HepG2 (cell line): ENCODE measurements at regions not wholly inside any gene's neighbourhood (a gene's known extent, or its start where the extent isn't known, plus 50 kb on each side); places are given as distances from the start of the nearest gene placed in this dataset.

Experiments
- ATAC-seq: fragments of 200-7000 bp; cut with Tn5 transposase; 3 replicates; pipeline ENCODE4 v1.9.1; 2020; ENCODE audit warnings: mild to moderate bottlenecking, moderate library complexity
- BruUV-seq: library from RNA; stranded (reverse); fragments of 400-500 nt; replicated peaks from 2 replicates; lab custom pipeline; 2021; lab: Mats Ljungman, UMichigan
- CTCF ChIA-PET: fragments of 300-600 bp; formaldehyde crosslinking; extraction: SDS; loops from one replicate; lab custom pipeline; 2021; ENCODE audit warnings: low total read pairs, inconsistent platforms, low intra/inter-chr PET ratio; lab: Yijun Ruan, JAX
- POLR2A ChIA-PET: fragments of 350-600 bp; sonication (Branson Sonifier 250); formaldehyde crosslinking; loops from one replicate; lab custom pipeline; 2020; ENCODE audit warnings: antibody characterized with exemption, inconsistent platforms; lab: Yijun Ruan, JAX
- DNase-seq: peaks from one replicate; pipeline ENCODE4 v3.0.0-alpha.2; 2015; ENCODE audit warnings: low spot score
- FAIRE-seq: peaks from 3 replicates; lab custom pipeline; 2011; peaks lifted over from hg19 to GRCh38; lab: Jason Lieb, UNC
- H2AFZ ChIP-seq: one replicate; pipeline ENCODE4 v1.6.1; 2011; ENCODE audit warnings: low read length, inconsistent platforms
- H3K27ac ChIP-seq: fragments of 300-600 bp; 3 replicates; pipeline ENCODE4 v1.8.0; 2011; ENCODE audit warnings: mixed run types, mild to moderate bottlenecking, mixed read lengths, low read length, inconsistent platforms; ENCODE audit not compliant: insufficient read depth; ENCODE audit errors: extremely low read length
- H3K27me3 ChIP-seq, 2 experiments: fragments of 200-600 bp in 1 of 2; 2 replicates in 1 of 2; 3 replicates in 1 of 2; pipeline versions ENCODE4 v1.6.0 to v1.8.0; 2011; ENCODE audit warnings: low read length in 2 of 2, mild to moderate bottlenecking in 2 of 2, moderate library complexity in 2 of 2, inconsistent platforms in 1 of 2; ENCODE audit not compliant: insufficient read depth in 2 of 2, control insufficient read depth in 1 of 2
- H3K36me3 ChIP-seq, 2 experiments: fragments of 200-600 bp in 1 of 2; replicated peaks in 1 of 2; 2 replicates in 1 of 2; 3 replicates in 1 of 2; pipeline versions ENCODE4 v1.5.1 to v1.8.0; 2011; ENCODE audit warnings: low read length in 2 of 2, inconsistent platforms in 1 of 2; ENCODE audit not compliant: insufficient read depth in 2 of 2, control insufficient read depth in 1 of 2
- H3K4me1 ChIP-seq: 2 replicates; pipeline ENCODE4 v1.5.1; 2012; ENCODE audit warnings: low read length, inconsistent platforms; ENCODE audit not compliant: insufficient read depth
- H3K4me2 ChIP-seq: 2 replicates; pipeline ENCODE4 v1.6.0; 2011; ENCODE audit warnings: low read depth, low read length, inconsistent platforms
- H3K4me3 ChIP-seq, 3 experiments: fragments of 200-600 bp in 1 of 3; sonication (generic), shearing (Covaris generic) in 1 of 3; replicated peaks in 1 of 3; 2 replicates each; pipeline ENCODE4 v1.5.1; 2011 to 2016; ENCODE audit warnings: low read length in 3 of 3, inconsistent platforms in 2 of 3, low read depth in 2 of 3, mild to moderate bottlenecking in 2 of 3, control low read depth in 1 of 3, mixed read lengths in 1 of 3; ENCODE audit not compliant: insufficient read depth in 1 of 3
- H3K79me2 ChIP-seq: one replicate; pipeline ENCODE4 v1.6.1; 2011; ENCODE audit warnings: low read length, inconsistent platforms; ENCODE audit not compliant: insufficient read depth
- H3K9ac ChIP-seq: 2 replicates; pipeline ENCODE4 v1.6.0; 2011; ENCODE audit warnings: mild to moderate bottlenecking, low read depth, low read length, inconsistent platforms; ENCODE audit not compliant: insufficient read depth
- H3K9me3 ChIP-seq: 2 replicates; pipeline ENCODE4 v1.5.1; 2012; ENCODE audit warnings: mild to moderate bottlenecking, low read length
- H4K20me1 ChIP-seq: 2 replicates; pipeline ENCODE4 v1.6.0; 2011; ENCODE audit warnings: inconsistent platforms, mild to moderate bottlenecking, low read length, moderate library complexity; ENCODE audit not compliant: insufficient read depth
- HOXA9 ChIP-seq: sonication (generic); formaldehyde crosslinking; IDR thresholded peaks from 2 replicates; pipeline ENCODE4 v1.8.1; 2022; ENCODE audit warnings: missing genetic modification reagents, mild to moderate bottlenecking, moderate library complexity, borderline replicate concordance
- MED13 ChIP-seq: sonication (generic); formaldehyde crosslinking; IDR thresholded peaks from 2 replicates; pipeline ENCODE4 v1.5.0; 2020; ENCODE audit warnings: missing genetic modification reagents
- NFYB ChIP-seq: sonication (generic); formaldehyde crosslinking; IDR thresholded peaks from 2 replicates; pipeline ENCODE4 v1.4.0; 2020; ENCODE audit warnings: missing genetic modification reagents
- REPIN1 ChIP-seq: sonication (generic); formaldehyde crosslinking; IDR thresholded peaks from 2 replicates; pipeline ENCODE4 v1.8.0; 2022; ENCODE audit warnings: missing genetic modification reagents, low read depth, mild to moderate bottlenecking, borderline replicate concordance
- SOX6 ChIP-seq, 2 experiments: fragments of 450-650 bp in 1 of 2; sonication (generic) in 1 of 2; formaldehyde crosslinking in 1 of 2; IDR thresholded peaks; 2 replicates each; pipeline versions ENCODE4 v1.4.0 to v1.6.1; 2017 to 2020; ENCODE audit warnings: antibody characterized with exemption in 1 of 2, mild to moderate bottlenecking in 1 of 2, missing genetic modification reagents in 1 of 2
- TAF1 ChIP-seq: sonication (generic); formaldehyde crosslinking; IDR thresholded peaks from 2 replicates; pipeline ENCODE4 v1.4.0; 2020; ENCODE audit warnings: missing genetic modification reagents
- TIGD3 ChIP-seq: sonication (generic); formaldehyde crosslinking; IDR thresholded peaks from 2 replicates; pipeline ENCODE4 v1.5.1; 2020; ENCODE audit warnings: mild to moderate bottlenecking, missing genetic modification reagents, borderline replicate concordance
- ZNF230 ChIP-seq: sonication (generic); formaldehyde crosslinking; IDR thresholded peaks from 2 replicates; pipeline ENCODE4 v1.4.0; 2020; ENCODE audit warnings: mild to moderate bottlenecking, missing genetic modification reagents
- ZNF44 ChIP-seq: sonication (generic); formaldehyde crosslinking; IDR thresholded peaks from 2 replicates; pipeline ENCODE4 v1.5.1; 2020; ENCODE audit warnings: mild to moderate bottlenecking, missing genetic modification reagents
- ZNF619 ChIP-seq: sonication (generic); formaldehyde crosslinking; IDR thresholded peaks from 2 replicates; pipeline ENCODE4 v1.4.0; 2020; ENCODE audit warnings: mild to moderate bottlenecking, missing genetic modification reagents
- ZNF678 ChIP-seq: sonication (generic); formaldehyde crosslinking; IDR thresholded peaks from 2 replicates; pipeline ENCODE4 v1.4.0; 2020; ENCODE audit warnings: mild to moderate bottlenecking, missing genetic modification reagents
- WGBS: methylation state at CpG from one replicate; pipeline ENCODE4 v1.1.6; 2017; ENCODE audit warnings: low lambda C conversion rate; 5-methylcytosine and 5-hydroxymethylcytosine counted together
- in situ Hi-C: cut with HindIII; loops from 2 replicates; pipeline ENCODE4 v1.10.0; 2017; ENCODE audit warnings: low pct_unique_long_range_greater_than_20kb; ENCODE audit not compliant: extremely low pct_ligation_motif_present
- intact Hi-C: fragments of 100-400 bp; cut with micrococcal nuclease; formaldehyde crosslinking; loops from one replicate; pipeline ENCODE4 v1.10.0; 2022; ENCODE audit not compliant: unreplicated experiment

- TF ChIP-seq TIGD3 (CRISPR knock-in tag) (no peak), ZNF230 (no peak), ZNF44 (CRISPR knock-in tag) (no peak), SOX6 (IDR thresholded peaks at IDR 0.05) (no peak), SOX6 (CRISPR knock-in tag; IDR thresholded peaks at IDR 0.05) (no peak), ZNF619 (no peak), NFYB (CRISPR knock-in tag) (no peak), ZNF678 (CRISPR knock-in tag) (no peak)
Observed at GRCh38 chr3:158983216-158984099, 181.6 kb downstream of the MFSD1 start (continued).

GRCh38 chr3:158991146-158991705 is 189.4 kb downstream of the MFSD1 start:
- POLR2A ChIA-PET: no interaction called here
- intact Hi-C loops (no loop called here), in situ Hi-C loops (no loop called here)
- Histone ChIP-seq H3K4me3 (no peak overlapping the region), H2AFZ (no peak overlapping the region), H4K20me1 (no peaks in the 10 kb centered on the region), H3K27me3 (no peaks in the 10 kb centered on the region), H3K4me2 (no peak overlapping the region), H3K79me2 (no peaks in the 10 kb centered on the region), H3K36me3 (no peaks in the 10 kb centered on the region), H3K9ac (no peak overlapping the region), H3K27ac (no peak overlapping the region), H3K4me1 (no peaks in the 10 kb centered on the region), H3K9me3 (no peaks in the 10 kb centered on the region)
- TF ChIP-seq TAF1 (no peak), MED13 (CRISPR knock-in tag) (no peak), REPIN1 (CRISPR knock-in tag) (no peak), HOXA9 (CRISPR knock-in tag) (no peak)
- CTCF ChIA-PET: no interaction called here
- DNase-seq (no peak), ATAC-seq (no peak), FAIRE-seq (no peak)
- no TSS peak for BruUV-seq
- no CpG with 5 or more reads among the region's 6 CpGs for WGBS
